VCaP (cell line): ENCODE measurements at regions not wholly inside any gene's neighbourhood (a gene's known extent, or its start where the extent isn't known, plus 50 kb on each side); places are given as distances from the start of the nearest gene placed in this dataset.
"Not testable (repeated sequence)": the region's sequence is repeated elsewhere in the genome, so short reads cannot be mapped to it uniquely, and the experiment has no call there.

Experiments
- H3K27ac ChIP-seq: fragments of 450-650 bp; 2 replicates; pipeline ENCODE4 v1.5.1; 2017
- CTCF ChIP-seq: fragments of 450-650 bp; conservative IDR thresholded peaks from 2 replicates; pipeline ENCODE4 v1.5.1; 2017; ENCODE audit warnings: mild to moderate bottlenecking, moderate library complexity

- TF ChIP-seq CTCF, result no peak
- no peak overlapping the region for H3K27ac ChIP-seq
Observed at GRCh38 chr11:24196733-24197132, 300.1 kb upstream of the LUZP2 start.

- no peak overlapping the region for H3K27ac ChIP-seq
- no peak for TF ChIP-seq CTCF
Observed at GRCh38 chr11:24198481-24198880, 298.4 kb upstream of the LUZP2 start.

- no peak overlapping the region for H3K27ac ChIP-seq
- TF ChIP-seq CTCF, result no peak
Observed at GRCh38 chr11:24199461-24199860, 297.4 kb upstream of the LUZP2 start.

GRCh38 chr11:24206030-24206429 is 290.8 kb upstream of the LUZP2 start:
- no peak for TF ChIP-seq CTCF
- H3K27ac ChIP-seq, result no peak overlapping the region

- H3K27ac ChIP-seq, result no peak overlapping the region
- TF ChIP-seq CTCF, result no peak
Observed at GRCh38 chr11:24206511-24206910, 290.3 kb upstream of the LUZP2 start.

- no peak overlapping the region for H3K27ac ChIP-seq
- no peak for TF ChIP-seq CTCF
Observed at GRCh38 chr11:24216488-24216887, 280.4 kb upstream of the LUZP2 start.

- not testable (repeated sequence) for H3K27ac ChIP-seq
Observed at GRCh38 chr11:24217319-24217718, 279.5 kb upstream of the LUZP2 start.

- H3K27ac ChIP-seq, result no peak overlapping the region
- no peak for TF ChIP-seq CTCF
Observed at GRCh38 chr11:24225501-24225900, 271.4 kb upstream of the LUZP2 start.
